Renal cortical epithelial cell (primary cell): ENCODE measurements at regions not wholly inside any gene's neighbourhood (a gene's known extent, or its start where the extent isn't known, plus 50 kb on each side); places are given as distances from the start of the nearest gene placed in this dataset.
A peak's percentile ranks its signal among the peaks of the same experiment; 100 is the strongest.

ENCODE experiments used
- DNase-seq: peaks from one replicate; pipeline ENCODE4 v3.0.0-alpha.2; 2011; ENCODE audit warnings: low read depth

DNA sequence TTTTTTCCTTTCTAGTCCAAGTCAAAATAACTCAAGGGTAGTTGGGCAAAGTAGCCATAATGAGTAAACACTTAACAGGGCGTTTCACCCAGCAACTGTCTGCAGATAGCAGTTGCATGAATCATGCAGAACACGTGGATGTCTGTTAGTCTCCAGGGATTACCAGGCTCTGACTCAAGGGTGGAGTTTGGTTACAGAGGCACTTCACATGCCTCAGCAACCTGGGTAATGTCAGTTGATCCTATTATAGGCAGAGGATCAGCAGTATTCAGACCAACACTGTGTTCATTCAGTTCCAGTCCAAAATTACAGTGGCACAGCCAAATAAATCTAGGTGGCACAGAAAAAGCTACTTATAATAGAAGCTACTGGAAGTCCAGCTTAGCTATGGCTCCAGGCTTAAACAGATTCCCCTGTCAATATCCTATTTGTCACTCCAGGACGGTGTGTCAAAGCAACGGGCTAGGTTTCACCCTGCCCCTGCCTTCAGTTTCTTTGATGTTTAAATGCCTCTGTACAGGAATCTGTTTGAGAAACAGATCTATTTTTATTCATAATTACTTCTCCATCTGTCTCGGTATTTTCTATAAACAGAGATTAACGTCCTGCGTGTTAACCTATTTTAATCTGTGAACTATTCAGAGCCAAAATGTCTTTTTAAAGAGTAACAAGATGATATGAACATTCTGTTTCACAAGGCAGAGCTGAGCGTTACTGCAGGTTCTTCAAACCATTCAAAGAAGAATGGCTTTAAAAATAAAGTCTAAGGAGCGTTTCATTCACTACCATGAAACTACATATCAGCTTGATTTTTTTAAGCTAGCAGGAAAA is 162.6 kb upstream of the AKR1E2 start:
- DNase-seq, result peak; percentile 100

- peak; percentile 69 for DNase-seq
Measured at GRCh38 chr10:4662576-4663161, 163.3 kb upstream of the AKR1E2 start.

DNA sequence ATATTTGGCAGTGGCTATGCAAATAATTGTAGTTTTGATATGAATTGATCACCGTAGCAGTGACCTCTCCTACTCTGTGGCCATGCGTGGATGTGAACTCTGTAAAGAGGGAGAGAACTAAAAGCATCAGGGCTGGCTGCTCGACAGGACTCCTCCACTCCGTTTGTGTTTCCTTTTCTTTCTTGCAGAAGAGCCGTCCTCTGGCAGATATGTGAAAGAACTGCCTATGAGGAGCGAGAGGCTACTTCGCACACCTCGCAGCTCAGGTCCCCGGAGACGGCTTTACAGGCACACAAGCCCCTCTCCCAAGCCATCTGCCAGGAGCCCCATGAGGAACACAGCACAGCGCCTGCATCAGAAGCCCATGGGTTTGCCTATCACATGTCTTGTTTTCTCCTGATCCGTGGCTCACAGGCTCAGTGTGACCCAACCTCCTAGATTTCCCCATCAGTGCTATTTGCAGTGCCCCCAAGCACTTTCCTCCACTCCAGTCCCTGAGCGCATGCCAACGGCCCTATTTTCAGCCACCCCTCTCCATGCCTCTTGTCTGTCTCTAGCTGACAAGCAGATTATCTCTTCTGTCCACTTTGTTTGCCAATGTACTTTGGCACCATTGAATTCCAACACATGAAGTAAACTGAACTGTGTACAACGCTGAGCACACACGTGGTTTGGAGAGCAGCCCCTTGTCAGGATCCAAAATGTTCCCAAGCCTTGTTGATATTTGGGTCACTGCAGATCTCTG is 164.3 kb upstream of the AKR1E2 start:
- DNase-seq, result peak; percentile 28

- no peak for DNase-seq
Measured at GRCh38 chr10:4658777-4659176, 167.2 kb upstream of the AKR1E2 start.

- DNase-seq, result peak; percentile 52
Measured at GRCh38 chr10:4656576-4657194, 169.3 kb upstream of the AKR1E2 start.

DNA sequence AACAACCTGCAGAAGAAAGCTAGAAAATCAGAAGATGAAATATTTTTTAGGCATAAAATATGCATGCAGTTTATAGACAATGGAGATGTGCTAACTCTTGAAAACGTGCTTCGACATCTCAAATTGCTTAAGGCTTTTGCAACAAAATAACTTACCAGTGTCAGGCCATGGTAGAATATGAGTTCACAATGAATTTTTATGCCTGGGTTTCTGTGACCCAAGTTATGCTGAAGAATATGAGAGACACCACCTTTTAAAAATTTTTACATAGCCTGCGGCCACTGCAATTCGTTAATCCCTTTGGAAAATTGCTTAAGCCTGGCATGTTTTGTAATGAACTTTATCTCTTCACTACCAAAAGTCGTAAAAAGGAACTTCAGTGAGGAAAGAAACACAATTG is 170.1 kb upstream of the AKR1E2 start:
- DNase-seq, result no peak

DNA sequence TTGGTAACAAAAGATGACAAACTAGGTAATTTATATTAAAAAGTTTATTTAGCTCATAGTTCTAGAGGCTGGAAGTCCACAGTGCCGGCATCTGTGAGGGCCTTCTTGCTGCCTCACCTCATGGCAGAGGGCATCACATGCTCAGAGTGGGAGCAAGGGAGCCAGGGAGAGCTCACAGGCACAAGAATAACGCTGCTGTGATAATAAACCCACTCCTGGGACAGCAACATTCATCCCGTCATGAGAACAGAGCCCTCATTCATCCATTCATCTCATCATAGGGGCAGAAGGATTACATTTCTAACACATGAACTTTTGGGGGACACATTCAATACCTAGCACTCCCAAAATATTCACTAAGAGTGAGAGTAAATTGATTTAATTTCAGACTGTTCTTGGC is 170.6 kb upstream of the AKR1E2 start:
- no peak for DNase-seq

DNA sequence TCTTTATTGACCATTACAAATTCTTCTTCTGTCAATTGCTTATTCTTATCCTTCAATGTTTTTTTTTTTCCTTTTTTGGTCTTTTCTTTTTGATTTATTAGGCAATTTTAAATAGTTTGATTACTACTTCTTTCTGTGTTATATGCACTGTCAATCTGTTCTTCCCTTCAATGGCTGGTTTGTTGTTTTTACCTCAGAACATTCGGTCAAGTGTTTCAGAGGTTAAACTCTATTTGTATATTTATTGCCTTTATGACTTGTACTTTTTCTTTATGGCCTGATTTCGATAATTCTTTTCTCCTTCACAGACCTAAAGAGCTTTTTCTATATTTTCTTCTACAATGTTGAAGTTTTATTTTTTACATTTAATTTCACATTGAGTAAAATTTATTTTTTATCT is 171.5 kb upstream of the AKR1E2 start:
- peak; percentile 45 for DNase-seq

GRCh38 chr10:4653160-4653559 is 172.8 kb upstream of the AKR1E2 start:
- DNase-seq, result no peak

- no peak for DNase-seq
Measured at GRCh38 chr10:4652111-4653010, 173.6 kb upstream of the AKR1E2 start.

DNA sequence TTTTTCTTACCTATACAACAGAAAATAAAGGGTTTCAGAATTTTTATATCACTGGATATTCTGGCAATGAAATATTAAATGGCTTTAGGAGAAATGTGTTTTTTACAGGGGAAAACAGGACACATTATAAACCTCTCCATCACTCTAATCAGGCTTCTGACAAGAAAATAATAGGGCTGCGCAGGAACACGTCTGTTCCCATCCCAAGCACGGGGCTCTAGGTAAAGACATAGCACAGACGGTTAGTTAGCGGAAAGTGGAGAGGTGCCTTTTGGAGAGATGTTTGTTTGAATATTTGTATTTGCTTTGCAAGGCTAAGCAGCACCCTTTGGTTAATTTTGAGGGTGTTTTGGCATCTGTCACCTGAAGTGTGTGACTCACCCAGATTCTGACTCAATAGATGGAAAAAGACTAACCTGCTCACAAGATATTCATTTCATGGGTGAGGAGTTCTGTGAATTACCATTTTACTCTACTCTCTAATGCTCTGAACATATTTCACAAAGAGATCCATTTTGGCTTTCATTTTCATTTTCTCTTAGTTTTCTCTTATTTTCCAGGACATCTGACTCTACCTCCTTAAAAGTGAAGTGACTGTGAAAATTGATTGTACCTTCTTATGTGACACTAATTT is 174.5 kb upstream of the AKR1E2 start:
- peak; percentile 86 for DNase-seq

- no peak for DNase-seq
Measured at GRCh38 chr10:4650582-4650981, 175.4 kb upstream of the AKR1E2 start.

GRCh38 chr10:4649886-4650508 is 176.0 kb upstream of the AKR1E2 start:
- peak; percentile 57 for DNase-seq

GRCh38 chr10:4649471-4649870 is 176.5 kb upstream of the AKR1E2 start:
- DNase-seq, result no peak

DNA sequence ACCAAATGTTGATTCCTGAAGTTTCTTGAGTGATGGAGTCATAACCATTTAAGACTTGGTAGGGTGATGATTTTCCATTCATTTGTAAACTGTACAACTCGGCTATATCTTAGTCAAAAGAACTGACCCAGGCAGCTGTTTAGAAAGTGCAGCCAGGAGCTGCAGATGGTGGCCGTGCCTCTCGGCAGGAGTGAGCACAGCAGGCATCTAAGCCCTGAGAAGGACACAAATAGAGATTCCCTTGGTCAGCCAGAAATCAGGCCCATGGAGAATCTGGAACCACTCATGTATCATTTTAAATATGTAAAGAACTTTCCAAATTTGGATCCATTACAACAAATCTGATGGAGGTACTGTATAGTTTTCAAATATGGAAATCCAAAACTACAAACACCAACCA is 177.0 kb upstream of the AKR1E2 start:
- no peak for DNase-seq

GRCh38 chr10:4647109-4647785 is 178.8 kb upstream of the AKR1E2 start:
- DNase-seq, result no peak

DNA sequence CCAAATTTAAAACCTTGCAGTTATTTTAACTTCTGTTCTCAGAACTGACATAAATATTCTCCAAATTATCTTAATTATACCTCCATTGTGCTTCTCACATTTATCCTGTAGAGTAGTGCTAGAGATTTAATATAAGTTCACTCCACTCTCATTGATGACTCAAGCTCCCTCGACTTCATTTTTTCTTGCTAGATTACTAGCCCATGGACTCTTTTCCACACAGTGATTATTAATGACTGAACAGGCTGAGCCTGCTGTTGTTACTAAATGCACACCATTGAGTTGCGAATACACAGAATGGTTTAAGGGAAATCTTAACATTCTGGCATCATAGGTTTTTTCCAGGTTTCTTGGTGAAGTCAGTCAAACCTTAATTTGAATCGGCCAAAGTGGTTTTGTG is 179.5 kb upstream of the AKR1E2 start:
- DNase-seq, result peak; percentile 74

- no peak for DNase-seq
Measured at GRCh38 chr10:4645836-4646235, 180.2 kb upstream of the AKR1E2 start.

DNA sequence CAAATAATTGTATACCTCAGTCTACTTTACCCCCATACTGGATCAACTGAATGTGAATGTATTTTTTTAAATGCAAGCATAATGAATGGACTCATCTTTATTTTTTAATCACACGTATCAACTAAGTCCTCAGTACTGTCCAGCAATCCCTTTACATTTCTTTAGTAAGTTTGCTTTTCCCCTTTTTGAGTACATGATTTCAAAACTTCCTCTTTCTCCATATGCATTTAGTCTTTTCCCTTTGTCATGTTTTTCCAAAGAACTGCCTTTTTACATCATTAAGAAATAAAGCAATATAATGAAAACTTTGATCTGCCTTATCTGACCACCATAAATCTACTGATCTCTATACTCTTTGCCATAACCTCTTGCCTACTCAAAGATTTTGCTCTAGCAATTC is 182.5 kb upstream of the AKR1E2 start:
- no peak for DNase-seq

- no peak for DNase-seq
Measured at GRCh38 chr10:4639960-4640359, 186.0 kb upstream of the AKR1E2 start.
